ENCODE measurements at regions not wholly inside any gene's neighbourhood (a gene's known extent, or its start where the extent isn't known, plus 50 kb on each side); places are given as distances from the start of the nearest gene placed in this dataset.
"Not testable (repeated sequence)": the region's sequence is repeated elsewhere in the genome, so short reads cannot be mapped to it uniquely, and the experiment has no call there.

DNA sequence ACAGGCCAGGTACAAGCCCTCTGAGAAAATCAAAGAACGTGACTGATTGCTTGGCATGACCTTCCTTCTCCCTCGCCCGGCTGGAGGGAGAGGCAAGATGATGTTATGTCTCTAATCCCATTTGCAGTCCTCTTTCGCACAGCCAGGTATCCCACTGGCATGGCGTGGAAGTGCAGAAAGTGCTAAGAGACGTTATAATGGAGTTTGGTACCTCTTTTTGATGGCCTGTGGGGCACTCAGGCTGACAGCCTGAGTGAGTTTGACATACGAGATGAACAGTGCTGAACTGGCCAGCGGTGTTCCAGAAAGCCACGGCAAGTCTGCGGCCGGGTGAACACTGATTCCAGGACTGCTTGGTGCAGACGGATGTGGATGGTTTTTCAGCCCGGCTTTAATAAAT is 241.6 kb downstream of the RAB11FIP2 start:
- H3K27ac ChIP-seq, result no peak overlapping the region
- ATAC-seq (no peak), DNase-seq (no peak)
- no peaks in the 10 kb centered on the region for H3K36me3 ChIP-seq
- in situ Hi-C loops (cut with MboI; ENCODE audit: low sequenced_read_pairs in 4 of 4) (no loop called here), intact Hi-C loops (cut with DNase I; ENCODE audit: low total_unique reads) (no loop called here)
- H3K4me3 ChIP-seq, result no peak overlapping the region
- H3K9me3 ChIP-seq, result no peaks in the 10 kb centered on the region
- no peaks in the 10 kb centered on the region for H3K27me3 ChIP-seq
- H3K4me1 ChIP-seq, result no peaks in the 10 kb centered on the region
- no peak for TF ChIP-seq POLR2A (IDR thresholded peaks at IDR 0.05)
- TF ChIP-seq, protein P1, sequence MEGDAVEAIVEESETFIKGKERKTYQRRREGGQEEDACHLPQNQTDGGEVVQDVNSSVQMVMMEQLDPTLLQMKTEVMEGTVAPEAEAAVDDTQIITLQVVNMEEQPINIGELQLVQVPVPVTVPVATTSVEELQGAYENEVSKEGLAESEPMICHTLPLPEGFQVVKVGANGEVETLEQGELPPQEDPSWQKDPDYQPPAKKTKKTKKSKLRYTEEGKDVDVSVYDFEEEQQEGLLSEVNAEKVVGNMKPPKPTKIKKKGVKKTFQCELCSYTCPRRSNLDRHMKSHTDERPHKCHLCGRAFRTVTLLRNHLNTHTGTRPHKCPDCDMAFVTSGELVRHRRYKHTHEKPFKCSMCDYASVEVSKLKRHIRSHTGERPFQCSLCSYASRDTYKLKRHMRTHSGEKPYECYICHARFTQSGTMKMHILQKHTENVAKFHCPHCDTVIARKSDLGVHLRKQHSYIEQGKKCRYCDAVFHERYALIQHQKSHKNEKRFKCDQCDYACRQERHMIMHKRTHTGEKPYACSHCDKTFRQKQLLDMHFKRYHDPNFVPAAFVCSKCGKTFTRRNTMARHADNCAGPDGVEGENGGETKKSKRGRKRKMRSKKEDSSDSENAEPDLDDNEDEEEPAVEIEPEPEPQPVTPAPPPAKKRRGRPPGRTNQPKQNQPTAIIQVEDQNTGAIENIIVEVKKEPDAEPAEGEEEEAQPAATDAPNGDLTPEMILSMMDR (IDR thresholded peaks at IDR 0.05 in 4 of 5, conservative IDR thresholded peaks at IDR 0.05 in 1 of 5), result no peak

DNA sequence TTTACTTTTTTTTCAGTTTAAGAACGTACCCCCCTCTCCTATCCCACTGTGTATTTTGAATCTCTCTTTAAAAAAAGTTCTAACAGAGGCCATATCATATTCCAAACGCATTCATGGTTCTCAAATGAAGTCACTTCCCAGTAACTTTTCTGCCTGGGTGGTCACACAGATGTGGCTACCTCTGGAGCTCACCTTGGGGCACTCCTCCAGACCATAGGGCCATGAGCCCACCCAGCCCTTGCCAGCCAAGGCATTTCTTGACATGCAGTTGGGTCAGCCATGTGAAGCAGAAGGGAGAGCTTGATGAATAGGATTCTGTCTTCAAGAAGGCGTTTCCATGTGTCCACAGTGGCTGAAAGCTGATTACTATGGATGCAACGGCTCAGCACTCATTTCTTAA is 239.3 kb downstream of the RAB11FIP2 start:
- no peak overlapping the region for H3K4me3 ChIP-seq
- ATAC-seq (no peak), DNase-seq (no peak)
- in situ Hi-C loops (cut with MboI; ENCODE audit: low sequenced_read_pairs in 4 of 4), result no loop called here
- H3K9me3 ChIP-seq, result no peaks in the 10 kb centered on the region
- H3K27me3 ChIP-seq, result no peaks in the 10 kb centered on the region
- H3K27ac ChIP-seq, result no peak overlapping the region
- TF ChIP-seq, protein P1 (IDR thresholded peaks at IDR 0.05 in 4 of 5, conservative IDR thresholded peaks at IDR 0.05 in 1 of 5), result no peak
- no peak for TF ChIP-seq POLR2A (IDR thresholded peaks at IDR 0.05)
- no peaks in the 10 kb centered on the region for H3K36me3 ChIP-seq
- intact Hi-C loops (cut with DNase I; ENCODE audit: low total_unique reads), result no loop called here
- H3K4me1 ChIP-seq, result no peaks in the 10 kb centered on the region

DNA sequence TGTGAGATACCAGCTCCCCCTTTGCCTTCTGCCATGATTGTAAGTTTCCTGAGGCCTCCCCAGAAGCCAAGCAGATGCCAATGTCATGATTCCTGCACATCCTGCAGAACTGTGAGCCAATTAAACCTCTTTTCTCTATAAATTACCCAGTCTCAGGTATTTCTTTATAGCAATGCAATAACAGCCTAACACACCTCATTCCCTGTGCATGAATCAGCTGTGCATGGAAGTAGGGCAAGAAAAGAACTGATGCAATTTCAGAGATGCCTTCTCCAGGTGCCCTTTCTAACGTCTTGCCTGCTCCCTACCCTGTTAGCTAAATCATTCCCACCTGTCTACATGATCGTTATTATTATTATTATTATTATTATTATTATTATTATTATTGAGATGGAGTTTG is 230.9 kb downstream of the RAB11FIP2 start:
- in situ Hi-C loops (cut with MboI; ENCODE audit: low sequenced_read_pairs in 4 of 4); H3K27me3 ChIP-seq; H3K36me3 ChIP-seq; ATAC-seq; H3K9me3 ChIP-seq; H3K4me1 ChIP-seq; DNase-seq; H3K4me3 ChIP-seq; H3K27ac ChIP-seq; intact Hi-C loops (cut with DNase I; ENCODE audit: low total_unique reads): not testable (repeated sequence)

DNA sequence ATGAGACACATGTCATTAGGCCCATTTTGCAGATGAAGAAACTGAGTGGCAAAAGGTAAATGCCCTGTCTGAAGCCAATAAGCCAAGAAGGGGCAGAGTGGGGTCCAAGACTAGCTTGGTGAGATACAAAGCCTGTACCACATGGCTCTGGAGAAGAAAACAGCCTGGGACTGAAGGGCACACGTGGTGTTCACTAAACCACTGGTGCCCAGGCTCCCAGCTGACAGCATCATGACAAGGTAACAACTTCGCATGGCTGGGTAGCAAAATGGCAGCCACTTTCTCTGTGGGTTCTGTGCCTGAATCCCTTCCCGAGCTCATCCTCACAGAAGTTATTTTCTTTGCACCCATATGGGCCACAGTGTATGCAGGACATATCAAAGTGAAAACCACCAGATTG is 229.6 kb downstream of the RAB11FIP2 start:
- Histone ChIP-seq H3K27ac (no peak overlapping the region), H3K4me1 (no peaks in the 10 kb centered on the region), H3K9me3 (no peaks in the 10 kb centered on the region), H3K4me3 (no peak overlapping the region), H3K27me3 (no peaks in the 10 kb centered on the region), H3K36me3 (no peaks in the 10 kb centered on the region)
- ATAC-seq, result no peak
- no peak for DNase-seq
- in situ Hi-C loops (cut with MboI; ENCODE audit: low sequenced_read_pairs in 4 of 4), result no loop called here
- TF ChIP-seq, protein P1 (IDR thresholded peaks at IDR 0.05 in 4 of 5, conservative IDR thresholded peaks at IDR 0.05 in 1 of 5), result no peak
- no peak for TF ChIP-seq POLR2A (IDR thresholded peaks at IDR 0.05)
- intact Hi-C loops (cut with DNase I; ENCODE audit: low total_unique reads), result no loop called here

DNA sequence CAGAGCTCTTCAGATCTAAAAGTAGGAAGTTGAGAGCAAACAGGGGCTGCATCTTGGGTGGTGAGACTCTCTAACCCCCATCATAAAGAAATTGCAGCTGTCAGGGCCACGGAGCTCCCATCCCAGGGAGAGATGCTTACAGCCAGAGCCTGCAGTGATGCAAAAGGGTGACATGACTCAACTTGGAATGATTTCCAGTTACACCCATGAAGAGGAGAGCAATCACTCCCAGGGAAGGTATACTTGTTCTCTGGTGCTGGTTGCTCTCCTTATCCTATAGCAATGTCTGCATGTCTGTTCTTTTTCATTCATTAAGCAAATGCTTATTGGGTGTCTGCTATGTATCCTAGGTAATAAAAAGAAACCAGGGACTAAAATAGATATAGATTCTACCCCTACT is 228.0 kb downstream of the RAB11FIP2 start:
- no peaks in the 10 kb centered on the region for H3K27me3 ChIP-seq
- intact Hi-C loops (cut with DNase I; ENCODE audit: low total_unique reads) (no loop called here), in situ Hi-C loops (cut with MboI; ENCODE audit: low sequenced_read_pairs in 4 of 4) (no loop called here)
- DNase-seq (no peak), ATAC-seq (no peak)
- no peak overlapping the region for H3K4me3 ChIP-seq
- no peaks in the 10 kb centered on the region for H3K9me3 ChIP-seq
- no peaks in the 10 kb centered on the region for H3K36me3 ChIP-seq
- H3K27ac ChIP-seq, result no peak overlapping the region
- TF ChIP-seq, protein P1 (IDR thresholded peaks at IDR 0.05 in 4 of 5, conservative IDR thresholded peaks at IDR 0.05 in 1 of 5), result no peak
- no peak for TF ChIP-seq POLR2A (IDR thresholded peaks at IDR 0.05)
- H3K4me1 ChIP-seq, result no peaks in the 10 kb centered on the region

Measured in gastrocnemius medialis (tissue), 4 donors.